CD4-positive, alpha-beta T cell treated with Interleukin-6 at 100 ng/mL for 8 hours (primary cell): ENCODE measurements at regions not wholly inside any gene's neighbourhood (a gene's known extent, or its start where the extent isn't known, plus 50 kb on each side); places are given as distances from the start of the nearest gene placed in this dataset.
"Not testable (repeated sequence)": the region's sequence is repeated elsewhere in the genome, so short reads cannot be mapped to it uniquely, and the experiment has no call there.

ENCODE experiments used
- DNase-seq: peaks from one replicate; pipeline ENCODE4 v3.0.0-alpha.2; 2020; ENCODE audit warnings: mixed read lengths, low spot score

- DNase-seq, result no peak
These were observed 55.2 kb downstream of the RTL3 start for GRCh38 chrX:78603908-78604307.

DNA sequence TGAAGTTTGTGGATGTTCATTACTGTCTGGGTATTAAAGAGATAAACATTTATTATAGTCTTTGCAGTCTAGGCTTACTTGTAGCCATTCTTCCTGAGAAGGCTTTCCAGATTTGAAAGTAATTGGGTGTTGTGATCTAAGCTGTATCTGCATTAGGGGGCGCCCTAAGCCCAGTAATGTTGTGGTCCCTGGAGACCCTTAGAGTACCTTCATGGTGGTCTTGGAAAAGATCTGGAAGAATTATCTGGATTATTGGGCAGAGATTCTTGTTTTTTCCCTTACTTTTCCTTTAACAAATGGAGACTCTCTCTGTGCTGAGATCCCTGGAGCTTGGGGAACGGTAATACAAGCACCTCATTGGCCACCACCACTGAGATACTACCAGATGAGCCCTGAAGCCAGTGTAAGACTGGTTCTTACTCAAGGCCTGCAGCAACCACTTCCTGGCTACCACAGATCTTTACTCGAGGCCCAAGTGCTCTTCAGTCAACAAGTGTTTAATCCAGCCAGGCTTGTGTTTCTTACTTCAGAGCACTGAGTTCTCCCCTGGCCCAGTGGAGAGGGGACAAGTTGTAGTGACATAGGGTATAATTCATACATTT is 63.1 kb downstream of the RTL3 start:
- DNase-seq, result no peak

GRCh38 chrX:78593701-78594100 is 65.4 kb downstream of the RTL3 start:
- DNase-seq, result no peak

GRCh38 chrX:78592030-78592429 is 67.1 kb downstream of the RTL3 start:
- no peak for DNase-seq

GRCh38 chrX:78574306-78574705 is 84.8 kb downstream of the RTL3 start:
- no peak for DNase-seq

GRCh38 chrX:78573630-78574029 is 85.5 kb downstream of the RTL3 start:
- no peak for DNase-seq

DNA sequence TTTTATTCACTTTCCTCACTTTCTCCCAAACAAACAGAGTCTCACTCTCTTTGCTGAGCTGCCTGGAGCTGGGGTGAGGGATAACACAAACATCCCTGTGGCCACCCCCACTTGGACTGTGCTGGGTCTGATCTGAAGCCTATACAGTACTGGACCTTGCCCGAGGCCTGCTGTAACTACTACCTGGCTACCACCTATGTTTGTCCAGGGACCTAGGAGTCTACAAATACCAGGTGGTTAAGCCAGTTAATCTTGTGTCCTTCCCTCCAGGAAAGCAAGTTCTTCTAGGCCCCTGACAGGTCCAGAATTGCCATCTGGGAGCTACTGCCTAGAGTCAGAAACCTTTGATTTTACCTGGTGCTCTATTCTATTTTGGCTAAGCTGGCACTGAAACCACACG is 87.3 kb downstream of the RTL3 start:
- no peak for DNase-seq

DNA sequence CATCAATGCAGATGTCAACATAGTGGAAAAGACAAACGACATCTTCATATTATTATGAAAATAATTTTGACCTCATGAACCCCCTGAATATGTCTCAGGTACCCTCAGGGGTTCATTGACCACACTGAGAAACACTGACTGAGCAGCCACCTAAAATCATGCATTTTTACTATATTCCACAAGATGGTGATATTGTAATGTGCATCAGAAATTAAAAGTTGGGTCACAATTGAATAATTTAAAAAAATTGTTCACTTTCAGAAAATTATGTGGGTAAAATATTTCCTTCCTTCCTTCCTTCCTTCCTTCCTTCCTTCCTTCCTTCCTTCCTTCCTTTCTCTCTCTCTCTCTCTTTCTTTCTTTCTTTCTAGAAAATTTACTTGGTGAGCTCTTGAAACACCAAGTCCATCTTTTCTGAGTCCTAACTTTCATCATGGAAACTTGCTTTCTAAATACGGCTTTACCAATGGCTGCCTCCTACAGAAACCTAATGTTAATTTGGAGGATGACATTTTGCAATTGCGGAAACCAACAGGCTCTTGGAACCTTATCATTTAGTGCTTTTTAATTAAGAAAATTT is 103.6 kb downstream of the RTL3 start:
- DNase-seq, result peak; percentile 12

DNA sequence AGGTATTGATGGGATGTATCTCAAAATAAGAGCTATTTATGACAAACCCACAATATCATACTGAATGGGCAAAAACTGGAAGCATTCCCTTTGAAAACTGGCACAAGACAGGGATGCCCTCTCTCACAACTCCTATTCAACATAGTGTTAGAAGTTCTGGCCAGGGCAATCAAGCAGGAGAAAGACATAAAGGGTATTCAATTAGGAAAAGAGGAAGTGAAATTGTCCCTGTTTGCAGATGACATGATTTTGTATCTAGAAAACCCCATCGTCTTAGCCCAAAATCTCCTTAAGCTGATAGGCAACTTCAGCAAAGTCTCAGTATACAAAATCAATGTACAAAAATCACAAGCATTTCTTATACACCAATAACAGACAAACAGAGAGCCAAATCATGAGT is 106.5 kb downstream of the RTL3 start:
- DNase-seq, result not testable (repeated sequence)

DNA sequence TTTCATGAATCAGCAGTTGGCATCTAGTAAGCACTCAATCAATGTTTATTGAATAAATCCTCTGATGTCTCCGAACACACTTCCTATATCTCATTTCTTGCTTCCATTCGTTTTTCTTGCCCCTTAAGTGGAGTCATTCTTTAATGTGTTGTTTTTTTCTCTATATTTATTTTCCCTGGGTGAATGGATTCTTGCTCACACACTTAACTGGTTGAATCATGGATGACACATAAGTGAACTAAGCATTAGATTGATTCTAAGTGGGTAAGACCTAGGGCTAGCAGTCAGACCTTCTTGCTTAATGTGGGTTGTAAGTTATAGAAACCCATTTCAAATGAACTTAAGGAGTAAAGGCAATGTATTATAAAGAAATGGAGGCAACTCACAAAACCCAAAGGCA is 111.1 kb downstream of the RTL3 start:
- no peak for DNase-seq

DNA sequence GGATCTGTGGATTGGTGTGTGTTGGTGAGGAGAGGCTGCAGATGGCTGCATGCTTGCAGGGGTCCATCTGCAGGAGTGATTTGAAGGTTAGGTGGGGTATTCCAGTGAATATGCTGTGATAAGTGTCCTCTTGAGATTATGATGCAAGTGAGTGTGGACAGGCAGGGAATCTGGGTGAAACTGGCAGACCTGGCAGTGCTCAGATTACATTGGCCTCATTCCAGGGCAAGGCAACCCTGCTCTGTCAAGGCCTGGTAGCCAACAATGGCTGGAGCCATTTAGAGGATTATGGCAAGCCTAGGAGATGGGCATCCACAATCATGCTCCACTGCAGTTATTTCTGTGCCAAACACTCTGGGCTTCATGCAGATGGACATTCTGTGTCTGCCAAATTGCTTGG is 113.9 kb downstream of the RTL3 start:
- DNase-seq, result no peak

- no peak for DNase-seq
These were observed 115.8 kb downstream of the RTL3 start for GRCh38 chrX:78543281-78543680.

DNA sequence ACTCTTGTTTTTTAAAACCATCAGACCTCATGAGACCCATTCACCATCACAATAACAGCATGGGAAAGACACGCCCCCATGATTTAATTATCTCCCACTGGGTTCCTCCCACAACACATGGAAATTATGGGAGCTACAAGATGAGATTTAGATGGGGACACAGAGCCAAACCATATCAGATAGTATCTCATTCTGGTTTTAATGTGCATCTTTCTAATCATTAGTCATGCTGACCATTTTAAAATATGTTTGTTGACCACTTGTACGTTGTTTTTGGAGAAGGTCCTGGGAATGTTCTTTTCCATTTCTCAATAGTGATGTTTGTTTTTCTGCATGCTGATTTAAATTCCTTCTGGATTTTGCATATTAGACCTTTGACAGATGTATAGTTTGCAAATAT is 119.0 kb downstream of the RTL3 start:
- DNase-seq, result no peak

- DNase-seq, result no peak
These were observed 124.9 kb downstream of the RTL3 start for GRCh38 chrX:78534221-78534620.

DNA sequence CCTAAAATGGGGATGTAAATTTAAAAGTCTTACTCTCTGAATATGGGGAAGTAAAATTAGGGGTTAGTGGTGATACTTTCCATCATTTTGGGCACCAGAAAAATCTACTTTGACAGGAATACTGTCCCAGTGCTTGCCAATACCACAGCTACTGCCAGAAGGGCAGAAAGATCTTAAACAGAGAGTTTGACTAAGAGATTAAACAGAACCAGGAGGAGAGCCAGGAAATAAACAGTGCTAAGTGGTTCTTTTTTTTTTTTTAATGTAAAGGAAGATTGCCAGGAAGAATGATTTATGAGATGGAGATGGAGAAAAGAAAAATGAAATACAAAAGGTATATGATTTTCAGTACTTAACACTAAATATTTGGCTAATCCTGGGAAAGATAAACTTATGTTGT is 126.8 kb downstream of the RTL3 start:
- no peak for DNase-seq

DNA sequence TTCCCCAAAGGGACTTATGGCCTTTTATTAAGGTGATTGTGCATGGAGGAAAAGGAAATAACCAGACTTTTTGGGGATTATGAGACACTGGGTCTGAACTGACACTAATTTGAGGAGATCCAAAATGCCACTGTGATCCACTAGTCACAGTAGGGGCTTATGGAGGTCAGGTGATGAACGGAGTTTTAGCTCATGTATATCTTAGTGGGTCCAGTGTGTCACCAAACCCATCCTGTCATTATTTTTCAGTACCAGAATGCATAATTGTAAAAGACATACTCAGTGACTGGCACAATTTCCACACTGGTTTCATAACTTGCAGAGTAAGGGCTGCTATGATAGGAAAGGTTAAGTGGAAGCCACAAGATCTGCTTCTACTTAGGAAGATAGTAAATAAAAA is 131.3 kb downstream of the RTL3 start:
- DNase-seq, result no peak

GRCh38 chrX:78527263-78527662 is 131.9 kb downstream of the RTL3 start:
- DNase-seq, result no peak

DNA sequence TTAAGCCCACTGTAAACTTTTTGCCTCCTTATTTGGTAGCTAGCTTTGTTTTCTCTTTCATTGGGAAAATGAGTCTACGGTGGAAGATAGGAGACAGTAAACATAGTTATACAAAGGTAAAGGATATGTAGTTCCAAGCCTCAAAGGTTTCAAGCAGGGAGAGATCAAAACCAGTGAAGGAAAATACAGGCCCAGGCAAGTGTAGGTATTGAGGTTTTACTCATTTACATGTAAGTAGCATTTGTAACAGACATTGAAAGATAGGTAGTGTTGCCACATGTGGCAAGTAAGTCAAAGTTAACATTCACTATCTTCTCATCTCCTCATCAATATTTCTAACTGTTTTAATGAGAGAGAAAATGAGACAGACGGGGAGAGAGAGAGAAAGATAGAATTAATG is 136.5 kb downstream of the RTL3 start:
- no peak for DNase-seq

DNA sequence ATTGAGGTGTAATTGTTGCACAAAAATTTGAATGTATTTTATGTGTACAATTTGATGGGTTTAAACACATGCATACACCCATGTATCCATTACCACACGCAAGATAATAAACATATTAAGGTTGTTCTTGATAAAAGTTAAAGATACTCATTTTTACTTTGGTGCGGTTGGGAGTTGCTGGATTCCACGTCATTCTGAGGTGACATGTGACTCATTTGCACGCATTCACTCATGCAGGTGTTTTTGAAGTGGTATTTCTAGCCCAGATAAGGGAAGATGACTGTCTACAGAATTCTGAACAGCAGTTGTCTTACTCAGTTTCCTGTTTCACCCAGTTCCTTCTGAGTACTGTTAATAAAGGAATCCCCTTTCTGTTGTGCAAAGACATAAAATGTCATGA is 142.0 kb downstream of the RTL3 start:
- peak; percentile 84 for DNase-seq

DNA sequence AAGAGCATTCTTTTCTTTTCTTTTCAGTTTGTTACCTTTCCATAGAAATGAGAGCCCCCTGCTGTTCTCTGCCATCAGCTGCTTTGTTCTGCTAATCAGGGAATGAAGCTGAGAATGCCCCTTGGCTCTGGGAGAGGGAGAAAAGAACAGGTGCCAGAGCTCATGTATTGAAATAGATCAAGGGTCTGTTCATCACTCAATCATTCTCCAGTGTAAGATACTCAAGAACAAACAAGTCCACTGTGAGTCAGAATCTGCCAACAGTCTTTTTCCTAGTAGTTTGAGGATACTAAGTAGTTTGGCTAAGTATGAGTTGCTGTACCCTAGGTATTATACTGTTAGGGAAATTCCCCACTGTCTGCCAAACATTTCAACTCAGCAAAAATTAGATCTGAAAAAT is 144.3 kb downstream of the RTL3 start:
- peak; percentile 32 for DNase-seq

GRCh38 chrX:78513971-78514738 is 145.0 kb downstream of the RTL3 start:
- no peak for DNase-seq

GRCh38 chrX:78506248-78506647 is 152.9 kb downstream of the RTL3 start:
- DNase-seq, result no peak

- no peak for DNase-seq
These were observed 162.6 kb downstream of the RTL3 start for GRCh38 chrX:78496483-78496882.

- no peak for DNase-seq
These were observed 165.8 kb upstream of the CYSLTR1 start for GRCh38 chrX:78493180-78493579.
